Glutamatergic neuron (in vitro differentiated cells): ENCODE measurements at regions not wholly inside any gene's neighbourhood (a gene's known extent, or its start where the extent isn't known, plus 50 kb on each side); places are given as distances from the start of the nearest gene placed in this dataset.

Source experiments
- DNase-seq: peaks from one replicate; pipeline ENCODE4 v3.0.0; 2022
- H3K27ac Mint-ChIP-seq: one replicate; pipeline ENCODE4 v1.8.0; 2020; ENCODE audit warnings: mild to moderate bottlenecking, mixed read lengths, inconsistent platforms; ENCODE audit not compliant: unreplicated experiment
- H3K27me3 Mint-ChIP-seq: one replicate; pipeline ENCODE4 v1.8.0; 2020; ENCODE audit warnings: mild to moderate bottlenecking, moderate library complexity, mixed read lengths, inconsistent platforms; ENCODE audit not compliant: unreplicated experiment
- H3K36me3 Mint-ChIP-seq: one replicate; pipeline ENCODE4 v1.8.0; 2020; ENCODE audit warnings: mild to moderate bottlenecking, mixed read lengths, inconsistent platforms; ENCODE audit not compliant: unreplicated experiment
- H3K4me1 Mint-ChIP-seq: one replicate; pipeline ENCODE4 v1.8.0; 2020; ENCODE audit warnings: mild to moderate bottlenecking, low read depth, mixed read lengths, inconsistent platforms; ENCODE audit not compliant: unreplicated experiment
- H3K4me3 Mint-ChIP-seq: one replicate; pipeline ENCODE4 v1.8.0; 2020; ENCODE audit warnings: mild to moderate bottlenecking, mixed read lengths, inconsistent platforms; ENCODE audit not compliant: unreplicated experiment
- H3K9me3 Mint-ChIP-seq: one replicate; pipeline ENCODE4 v1.8.0; 2020; ENCODE audit warnings: mild to moderate bottlenecking, moderate library complexity, mixed read lengths, inconsistent platforms; ENCODE audit not compliant: unreplicated experiment
- TF ChIP-seq, protein P1 (sequence below): fragments of 200-600 bp; sonication (generic); IDR thresholded peaks from one replicate; pipeline ENCODE4 v1.5.0; 2021; ENCODE audit not compliant: partially characterized antibody, unreplicated experiment

GRCh38 chr11:134545521-134545920 lies 133.5 kb upstream of the B3GAT1 start:
- DNase-seq: no peak
- H3K36me3 Mint-ChIP-seq: peaks cover 7% of the 10 kb centered on the region
- peaks cover 18% of the 10 kb centered on the region for H3K4me1 Mint-ChIP-seq
- TF ChIP-seq, protein P1, sequence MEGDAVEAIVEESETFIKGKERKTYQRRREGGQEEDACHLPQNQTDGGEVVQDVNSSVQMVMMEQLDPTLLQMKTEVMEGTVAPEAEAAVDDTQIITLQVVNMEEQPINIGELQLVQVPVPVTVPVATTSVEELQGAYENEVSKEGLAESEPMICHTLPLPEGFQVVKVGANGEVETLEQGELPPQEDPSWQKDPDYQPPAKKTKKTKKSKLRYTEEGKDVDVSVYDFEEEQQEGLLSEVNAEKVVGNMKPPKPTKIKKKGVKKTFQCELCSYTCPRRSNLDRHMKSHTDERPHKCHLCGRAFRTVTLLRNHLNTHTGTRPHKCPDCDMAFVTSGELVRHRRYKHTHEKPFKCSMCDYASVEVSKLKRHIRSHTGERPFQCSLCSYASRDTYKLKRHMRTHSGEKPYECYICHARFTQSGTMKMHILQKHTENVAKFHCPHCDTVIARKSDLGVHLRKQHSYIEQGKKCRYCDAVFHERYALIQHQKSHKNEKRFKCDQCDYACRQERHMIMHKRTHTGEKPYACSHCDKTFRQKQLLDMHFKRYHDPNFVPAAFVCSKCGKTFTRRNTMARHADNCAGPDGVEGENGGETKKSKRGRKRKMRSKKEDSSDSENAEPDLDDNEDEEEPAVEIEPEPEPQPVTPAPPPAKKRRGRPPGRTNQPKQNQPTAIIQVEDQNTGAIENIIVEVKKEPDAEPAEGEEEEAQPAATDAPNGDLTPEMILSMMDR: no peak
- H3K9me3 Mint-ChIP-seq: peaks cover 5% of the 10 kb centered on the region
- peaks cover 9% of the 10 kb centered on the region for H3K27me3 Mint-ChIP-seq
- no peak overlapping the region for H3K27ac Mint-ChIP-seq
- H3K4me3 Mint-ChIP-seq: no peak overlapping the region

- H3K27ac Mint-ChIP-seq: no peak overlapping the region
- TF ChIP-seq, protein P1: no peak
- DNase-seq: peak; percentile 3
- H3K4me3 Mint-ChIP-seq: no peak overlapping the region
- peaks cover 9% of the 10 kb centered on the region for H3K27me3 Mint-ChIP-seq
- H3K9me3 Mint-ChIP-seq: peaks cover 5% of the 10 kb centered on the region
- peaks cover 18% of the 10 kb centered on the region for H3K4me1 Mint-ChIP-seq
- peaks cover 7% of the 10 kb centered on the region for H3K36me3 Mint-ChIP-seq
Observed at GRCh38 chr11:134544095-134544815, 132.2 kb upstream of the B3GAT1 start.

GRCh38 chr11:134543645-134544044 lies 131.6 kb upstream of the B3GAT1 start:
- Mint-ChIP-seq H3K4me1 (peaks cover 21% of the 10 kb centered on the region), H3K4me3 (peak overlapping the region; percentile 30), H3K36me3 (peaks cover 7% of the 10 kb centered on the region), H3K27ac (peak overlapping the region; percentile 40), H3K27me3 (peaks cover 9% of the 10 kb centered on the region), H3K9me3 (peaks cover 5% of the 10 kb centered on the region)
- TF ChIP-seq, protein P1: no peak
- DNase-seq: peak; percentile 9

DNA sequence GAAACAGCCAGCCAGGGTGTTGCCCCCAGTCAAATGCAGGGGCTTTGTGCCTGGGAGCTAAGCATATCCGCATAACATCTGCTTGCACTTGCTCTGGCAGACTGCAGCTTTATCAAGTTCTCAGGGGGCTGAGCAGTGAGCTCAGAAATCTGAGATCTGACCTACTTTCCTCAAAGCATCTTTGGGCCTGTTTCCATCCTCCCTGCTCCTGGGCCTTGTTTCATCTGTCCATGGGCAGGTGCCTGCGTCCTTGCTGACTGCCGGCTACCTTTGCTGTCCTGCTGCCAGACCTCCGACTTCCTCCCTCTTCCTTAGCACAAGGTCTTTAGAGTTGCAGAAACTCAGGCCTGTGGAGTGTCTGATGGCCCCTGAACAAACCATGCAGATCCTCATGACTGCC lies 131.2 kb upstream of the B3GAT1 start:
- Mint-ChIP-seq H3K4me1 (peaks cover 25% of the 10 kb centered on the region), H3K27ac (peak overlapping the region; percentile 86), H3K36me3 (peaks cover 7% of the 10 kb centered on the region), H3K27me3 (peaks cover 11% of the 10 kb centered on the region), H3K9me3 (peaks cover 5% of the 10 kb centered on the region), H3K4me3 (peak overlapping the region; percentile 30)
- DNase-seq: peak; percentile 12
- TF ChIP-seq, protein P1: no peak

- TF ChIP-seq, protein P1: no peak
- Mint-ChIP-seq H3K4me1 (peaks cover 27% of the 10 kb centered on the region), H3K4me3 (peak overlapping the region; percentile 12), H3K27ac (peak overlapping the region; percentile 86), H3K36me3 (peaks cover 7% of the 10 kb centered on the region), H3K27me3 (peaks cover 14% of the 10 kb centered on the region), H3K9me3 (peaks cover 5% of the 10 kb centered on the region)
- DNase-seq: peak; percentile 5
Observed at GRCh38 chr11:134542401-134543165, 130.5 kb upstream of the B3GAT1 start.
